Neural cell (in vitro differentiated cells): ENCODE measurements at regions not wholly inside any gene's neighbourhood (a gene's known extent, or its start where the extent isn't known, plus 50 kb on each side); places are given as distances from the start of the nearest gene placed in this dataset.

Experiments
- H2AFZ ChIP-seq: fragments of 200-600, 300-800 bp; sonication (generic), shearing (Covaris generic); 2 replicates; pipeline ENCODE4 v1.6.0; 2014; ENCODE audit warnings: low read depth, mild to moderate bottlenecking, antibody characterized with exemption, low read length, moderate library complexity
- H3F3A ChIP-seq: fragments of 200-600 bp; shearing (Covaris generic); 2 replicates; pipeline ENCODE4 v1.6.1; 2016; ENCODE audit warnings: mild to moderate bottlenecking, moderate library complexity, mixed read lengths, antibody characterized with exemption, low read length; ENCODE audit not compliant: insufficient read depth, poor library complexity, severe bottlenecking
- H3K27ac ChIP-seq: fragments of 200-600, 300-800 bp; sonication (generic), shearing (Covaris generic); 2 replicates; pipeline ENCODE4 v1.5.1; 2014; ENCODE audit warnings: mild to moderate bottlenecking, low read length, moderate library complexity
- H3K27me3 ChIP-seq: fragments of 300-800, 200-600 bp; sonication (generic), shearing (Covaris generic); 2 replicates; pipeline ENCODE4 v1.6.0; 2014; ENCODE audit warnings: mild to moderate bottlenecking, low read depth, low read length, moderate library complexity; ENCODE audit not compliant: insufficient read depth
- H3K36me3 ChIP-seq: fragments of 300-800, 200-600 bp; sonication (generic), shearing (Covaris generic); 2 replicates; pipeline ENCODE4 v1.5.1; 2014; ENCODE audit warnings: mild to moderate bottlenecking, antibody characterized with exemption, low read length, moderate library complexity; ENCODE audit not compliant: insufficient read depth
- H3K4me2 ChIP-seq: fragments of 300-800, 200-600 bp; sonication (generic), shearing (Covaris generic); 2 replicates; pipeline ENCODE4 v1.6.0; 2014; ENCODE audit warnings: mild to moderate bottlenecking, low read length
- H3K4me3 ChIP-seq: fragments of 300-800, 200-600 bp; sonication (generic), shearing (Covaris generic); 2 replicates; pipeline ENCODE4 v1.5.1; 2014; ENCODE audit warnings: mild to moderate bottlenecking, low read length, moderate library complexity
- H3K79me2 ChIP-seq: fragments of 200-600 bp; shearing (Covaris generic); replicated peaks from 2 replicates; pipeline ENCODE4 v1.6.0; 2014; ENCODE audit warnings: mild to moderate bottlenecking, low read length, moderate library complexity; ENCODE audit not compliant: insufficient read depth
- H3K9ac ChIP-seq: fragments of 300-800, 200-600 bp; sonication (generic), shearing (Covaris generic); 2 replicates; pipeline ENCODE4 v1.6.1; 2016; ENCODE audit warnings: mild to moderate bottlenecking, low read length, mixed read lengths
- H3K9me2 ChIP-seq: fragments of 200-600 bp; shearing (Covaris generic); 2 replicates; pipeline ENCODE4 v1.6.1; 2016; ENCODE audit warnings: mild to moderate bottlenecking, low read length, mixed read lengths; ENCODE audit not compliant: insufficient read depth
- H3K9me3 ChIP-seq: fragments of 200-600, 300-800 bp; sonication (generic), shearing (Covaris generic); 2 replicates; pipeline ENCODE4 v1.6.1; 2016; ENCODE audit warnings: mild to moderate bottlenecking, mixed run types, low read length, moderate library complexity, mixed read lengths
- H4K20me1 ChIP-seq: fragments of 200-600 bp; shearing (Covaris generic); 2 replicates; pipeline ENCODE4 v1.6.1; 2016; ENCODE audit warnings: mild to moderate bottlenecking, mixed run types; ENCODE audit not compliant: insufficient read depth
- CTCF ChIP-seq: fragments of 450-650 bp; IDR thresholded peaks from 2 replicates; pipeline ENCODE4 v1.5.1; 2014; ENCODE audit warnings: antibody characterized with exemption, mild to moderate bottlenecking, moderate library complexity; ENCODE audit not compliant: poor library complexity, severe bottlenecking
- EP300 ChIP-seq: fragments of 450-650 bp; conservative IDR thresholded peaks from 2 replicates; pipeline ENCODE4 v1.6.1; 2014; ENCODE audit warnings: antibody characterized with exemption, mild to moderate bottlenecking, moderate library complexity; ENCODE audit not compliant: poor library complexity, severe bottlenecking
- EZH2 ChIP-seq: fragments of 200-600, 300-800 bp; shearing (Covaris generic), sonication (generic); IDR thresholded peaks from 2 replicates; pipeline ENCODE4 v1.6.1; 2014; ENCODE audit warnings: antibody characterized with exemption, low read length, borderline replicate concordance, mild to moderate bottlenecking; ENCODE audit not compliant: insufficient read depth, poor library complexity, severe bottlenecking
- MXI1 ChIP-seq: fragments of 450-650 bp; conservative IDR thresholded peaks from 2 replicates; pipeline ENCODE4 v1.6.1; 2014; ENCODE audit warnings: antibody characterized with exemption, mild to moderate bottlenecking; ENCODE audit not compliant: poor library complexity, severe bottlenecking
- POLR2AphosphoS5 ChIP-seq: IDR thresholded peaks from 2 replicates; pipeline ENCODE4 v1.6.1; 2012
- RAD21 ChIP-seq: fragments of 450-650 bp; conservative IDR thresholded peaks from 2 replicates; pipeline ENCODE4 v1.6.1; 2014; ENCODE audit warnings: antibody characterized with exemption, mild to moderate bottlenecking, moderate library complexity
- REST ChIP-seq: IDR thresholded peaks from 2 replicates; pipeline ENCODE4 v1.6.1; 2012; ENCODE audit warnings: borderline replicate concordance
- TAF1 ChIP-seq: IDR thresholded peaks from 2 replicates; pipeline ENCODE4 v1.6.1; 2012; ENCODE audit warnings: low read depth

- H4K20me1 ChIP-seq = no peaks in the 10 kb centered on the region
- no peaks in the 10 kb centered on the region for H3K36me3 ChIP-seq
- H3K9ac ChIP-seq = no peak overlapping the region
- no peaks in the 10 kb centered on the region for H3K9me2 ChIP-seq
- TF ChIP-seq EP300 (no peak), TAF1 (no peak), MXI1 (no peak), POLR2AphosphoS5 (no peak), RAD21 (no peak), EZH2 (no peak), REST (no peak), CTCF (no peak)
- no peak overlapping the region for H3K27ac ChIP-seq
- H3F3A ChIP-seq = no peaks in the 10 kb centered on the region
- H2AFZ ChIP-seq = no peak overlapping the region
- peaks cover 4% of the 10 kb centered on the region for H3K9me3 ChIP-seq
- no peak overlapping the region for H3K4me2 ChIP-seq
- no peaks in the 10 kb centered on the region for H3K79me2 ChIP-seq
- no peak overlapping the region for H3K4me3 ChIP-seq
- H3K27me3 ChIP-seq = no peaks in the 10 kb centered on the region
Observed at GRCh38 chr4:1466863-1467165, 60.6 kb upstream of the NKX1-1 start.

- no peak overlapping the region for H3K4me2 ChIP-seq
- H3K36me3 ChIP-seq = no peaks in the 10 kb centered on the region
- H3K4me3 ChIP-seq = no peak overlapping the region
- H3K27ac ChIP-seq = no peak overlapping the region
- no peak overlapping the region for H3K9ac ChIP-seq
- TF ChIP-seq POLR2AphosphoS5 = no peak
- H3K79me2 ChIP-seq = no peaks in the 10 kb centered on the region
- no peaks in the 10 kb centered on the region for H3K9me2 ChIP-seq
- no peaks in the 10 kb centered on the region for H3F3A ChIP-seq
- no peaks in the 10 kb centered on the region for H3K27me3 ChIP-seq
- peaks cover 4% of the 10 kb centered on the region for H3K9me3 ChIP-seq
- H4K20me1 ChIP-seq = no peaks in the 10 kb centered on the region
- no peak overlapping the region for H2AFZ ChIP-seq
Observed at GRCh38 chr4:1466034-1466862, 60.0 kb upstream of the NKX1-1 start.
